ENCODE measurements at regions not wholly inside any gene's neighbourhood (a gene's known extent, or its start where the extent isn't known, plus 50 kb on each side); places are given as distances from the start of the nearest gene placed in this dataset.

DNA sequence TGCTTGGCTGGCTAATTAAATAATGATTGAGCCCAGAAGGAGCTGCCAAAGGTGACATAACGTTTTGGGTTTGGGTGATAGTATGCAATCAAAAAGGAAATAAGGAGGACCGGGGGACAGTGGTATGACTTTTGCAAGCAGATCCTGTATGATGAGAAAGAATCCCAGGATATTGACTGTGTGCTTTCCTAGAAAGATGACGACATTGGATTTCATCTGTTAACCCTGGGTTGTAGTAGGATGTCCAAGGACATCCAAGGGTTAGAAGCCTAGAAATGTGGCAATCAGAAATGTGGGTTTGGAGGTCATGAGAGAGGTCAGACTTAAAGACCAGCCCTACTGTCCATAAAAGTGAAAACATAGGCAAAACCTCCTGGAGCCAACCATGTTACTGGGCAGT, 50.3 kb upstream of the HMHB1 start:
- DNase-seq: no peak

DNA sequence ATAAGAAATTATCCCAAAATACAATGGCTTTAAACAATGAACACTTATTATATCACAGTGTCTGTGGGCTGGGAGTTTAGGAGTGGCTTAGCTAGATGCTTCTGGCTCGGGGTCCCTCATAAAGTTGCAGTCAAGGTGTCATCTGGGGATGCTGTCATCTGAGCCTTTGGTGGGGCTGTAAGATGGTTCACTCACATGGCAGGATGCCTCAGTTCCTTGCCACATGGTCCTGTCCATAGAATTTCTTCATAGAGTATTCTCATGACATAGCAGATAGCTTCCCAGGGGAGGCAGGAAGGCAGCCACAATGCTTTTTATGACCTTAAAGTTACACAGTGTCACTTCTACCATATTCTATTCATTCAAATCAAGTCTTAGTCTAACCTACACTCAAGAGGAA, 51.2 kb upstream of the HMHB1 start:
- DNase-seq: no peak

DNA sequence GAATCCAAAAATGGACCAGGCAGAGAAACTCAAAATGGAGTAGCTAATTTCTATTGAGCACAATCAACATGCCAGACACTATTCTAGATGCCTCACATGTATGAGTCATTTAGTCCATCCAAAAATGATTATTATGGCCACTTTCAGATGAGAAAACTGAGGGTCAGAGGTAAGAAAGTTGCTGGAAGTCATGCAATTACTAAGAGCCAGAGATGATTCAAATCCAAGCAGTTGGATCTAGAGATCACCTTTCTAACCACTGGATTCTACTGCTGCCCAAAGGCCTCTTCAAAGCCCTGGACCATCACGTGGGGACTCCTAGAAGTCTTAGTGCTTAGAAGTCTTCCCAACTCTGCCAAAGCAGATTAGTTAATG, 51.8 kb upstream of the HMHB1 start:
- DNase-seq: no peak

DNA sequence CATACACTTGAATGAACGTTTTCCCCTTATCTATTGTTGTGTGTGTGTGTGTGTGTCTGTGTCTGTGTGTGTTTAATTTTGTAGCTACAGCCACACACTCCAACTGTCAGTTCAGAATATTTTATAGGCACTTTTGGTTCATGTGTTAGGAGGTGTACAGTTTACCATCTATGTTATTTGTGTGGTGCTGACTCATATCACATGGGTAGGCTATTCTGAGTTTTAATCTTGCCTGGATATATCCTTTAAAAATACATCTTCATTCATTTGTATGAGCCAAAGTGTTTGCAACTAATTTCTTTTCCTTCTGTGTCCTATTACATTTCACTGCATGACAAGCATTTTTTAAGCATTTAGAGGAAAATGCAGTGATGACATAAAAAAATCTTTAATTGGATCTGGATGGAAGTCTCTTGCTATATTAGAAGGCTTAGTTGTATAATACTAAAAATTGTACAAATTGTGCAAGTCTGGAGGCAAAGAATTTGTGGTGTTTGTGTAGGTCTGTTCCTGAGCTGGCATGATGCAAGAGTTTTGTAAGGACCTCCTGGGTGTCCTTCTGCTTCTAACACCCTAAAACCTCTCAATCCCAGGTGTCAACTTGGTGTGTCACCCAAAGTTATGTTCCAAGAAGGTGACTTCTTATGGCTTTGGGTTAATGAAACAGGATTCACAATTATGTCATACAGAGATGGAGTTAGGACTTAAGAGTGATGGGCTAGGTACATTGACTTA, 52.4 kb upstream of the HMHB1 start:
- DNase-seq: no peak

DNA sequence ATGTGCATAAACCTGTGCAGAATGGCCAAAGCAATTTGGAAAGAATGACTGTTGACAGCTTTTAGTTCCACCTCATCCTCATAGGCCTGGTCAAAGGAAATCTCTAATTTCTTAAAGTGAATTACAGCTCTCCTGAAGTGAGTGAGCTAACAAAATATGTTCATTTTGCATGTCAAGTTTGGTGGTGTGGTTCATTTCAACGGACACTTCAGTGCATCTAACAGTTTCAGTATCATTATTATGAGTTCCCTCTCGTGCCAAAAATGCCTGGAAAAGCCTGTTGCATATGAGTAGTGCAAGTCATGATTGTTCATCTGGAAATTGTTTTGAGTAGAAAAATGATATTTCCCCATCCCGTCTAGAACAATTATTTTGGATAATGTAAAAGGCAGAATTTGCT, 53.2 kb upstream of the HMHB1 start:
- DNase-seq: no peak

DNA sequence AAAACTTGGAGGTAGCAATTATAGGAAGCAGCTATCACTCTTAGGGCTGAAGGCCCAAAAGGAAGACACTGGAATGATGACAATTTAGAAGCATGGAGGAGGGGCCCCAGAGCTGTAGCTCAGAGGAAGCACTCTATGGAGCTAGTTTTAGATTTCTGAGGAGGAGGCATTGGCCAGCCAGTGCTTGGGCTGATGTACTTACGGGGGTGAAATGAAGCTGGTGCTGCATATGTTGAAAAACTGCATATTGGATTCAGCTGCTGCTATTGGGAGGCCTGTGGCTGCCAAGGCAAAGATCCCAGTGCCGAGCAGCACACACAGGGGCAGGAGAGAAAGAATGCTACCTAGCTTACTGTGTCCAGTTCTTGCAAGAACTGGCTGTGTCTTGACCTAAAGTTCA, 53.9 kb upstream of the HMHB1 start:
- no peak for DNase-seq

DNA sequence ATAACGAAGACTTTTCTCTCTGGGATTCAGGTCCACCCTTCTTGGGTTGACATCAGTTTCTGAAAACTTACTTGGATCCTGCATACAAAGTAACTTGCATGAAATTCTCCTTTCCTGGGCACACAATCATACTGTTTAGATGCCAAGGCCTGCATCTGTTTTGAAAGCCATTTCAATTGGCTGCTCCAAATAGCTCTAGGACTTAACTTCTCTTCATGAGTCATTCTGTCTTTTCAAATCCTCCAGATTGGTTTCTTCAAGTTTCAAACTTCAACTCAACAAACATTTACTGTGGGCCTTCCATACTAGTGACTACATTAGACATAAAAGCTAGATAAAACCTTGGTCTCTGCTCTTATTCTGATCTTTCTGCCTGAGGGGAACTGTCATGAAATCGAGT, 54.8 kb upstream of the HMHB1 start:
- DNase-seq: no peak

DNA sequence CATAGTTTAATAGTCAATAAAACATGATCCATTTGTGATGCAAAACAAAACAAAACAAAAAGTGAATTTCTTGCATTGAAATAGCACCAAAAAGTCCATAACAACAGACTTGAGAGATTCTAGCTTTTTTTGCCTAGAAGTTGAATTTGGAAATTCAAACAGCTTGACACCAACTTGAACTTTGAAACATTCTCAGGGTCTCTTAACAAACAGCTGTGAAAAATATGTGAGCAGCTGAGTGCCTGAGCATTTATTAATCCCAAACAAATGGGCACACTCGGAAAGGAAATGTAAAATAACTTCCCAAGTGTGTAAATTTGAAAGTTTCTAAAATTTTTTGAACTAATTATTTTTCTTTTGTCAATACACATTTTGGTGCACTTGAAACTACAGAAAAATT, 56.0 kb upstream of the HMHB1 start:
- no peak for DNase-seq

DNA sequence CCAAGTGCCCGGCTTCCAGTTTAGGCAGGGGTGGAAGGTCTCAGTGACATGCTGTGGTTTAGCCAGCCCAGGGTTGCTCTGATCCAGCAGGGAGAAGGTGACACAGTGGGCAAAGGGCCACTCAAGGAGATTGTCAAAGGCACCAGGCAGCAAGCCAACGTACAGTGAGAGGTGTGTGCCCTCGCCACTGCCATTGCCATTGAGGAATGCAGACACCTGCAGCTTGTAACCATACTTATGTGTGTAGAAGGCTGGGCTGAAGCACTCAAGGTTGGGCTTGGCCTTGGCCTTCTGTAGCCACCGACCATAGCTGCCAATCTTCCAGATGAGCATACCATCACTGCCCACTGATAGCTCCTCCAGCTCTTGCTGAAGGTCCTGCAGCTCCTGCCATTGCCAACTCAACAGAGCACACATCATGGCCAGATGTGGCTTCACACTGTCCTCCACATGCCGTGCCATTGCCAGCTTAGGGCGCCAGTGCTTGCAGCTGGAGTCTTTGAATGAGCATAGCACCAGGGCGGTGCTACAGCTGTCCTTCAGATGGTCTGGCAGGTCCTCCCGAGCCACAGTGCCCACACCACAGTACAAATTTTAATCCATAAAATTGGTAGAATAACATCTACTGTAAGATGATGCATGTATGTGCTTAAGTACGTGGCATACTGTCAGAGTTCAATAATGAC, 59.7 kb upstream of the HMHB1 start:
- no peak for DNase-seq

DNA sequence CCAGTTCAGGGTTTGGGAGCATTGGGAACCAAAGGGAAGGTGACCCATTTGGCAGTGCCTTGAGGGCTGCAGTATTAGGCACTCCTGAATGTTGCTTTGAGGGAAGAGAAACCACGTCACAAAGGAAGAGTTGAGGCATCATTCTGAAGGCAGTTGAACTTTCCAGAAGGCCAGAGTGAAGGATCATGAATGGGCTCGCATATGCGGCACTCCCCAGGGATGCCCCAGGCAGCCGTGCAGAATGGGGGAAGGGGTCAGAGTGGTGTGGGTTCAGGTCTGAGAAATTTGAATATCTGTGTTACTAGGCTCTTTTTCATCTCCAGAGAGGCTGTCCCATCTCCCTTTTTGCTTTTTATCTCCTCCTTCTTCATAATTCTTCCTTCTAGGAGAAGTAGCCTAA, 60.6 kb upstream of the HMHB1 start:
- DNase-seq: no peak

DNA sequence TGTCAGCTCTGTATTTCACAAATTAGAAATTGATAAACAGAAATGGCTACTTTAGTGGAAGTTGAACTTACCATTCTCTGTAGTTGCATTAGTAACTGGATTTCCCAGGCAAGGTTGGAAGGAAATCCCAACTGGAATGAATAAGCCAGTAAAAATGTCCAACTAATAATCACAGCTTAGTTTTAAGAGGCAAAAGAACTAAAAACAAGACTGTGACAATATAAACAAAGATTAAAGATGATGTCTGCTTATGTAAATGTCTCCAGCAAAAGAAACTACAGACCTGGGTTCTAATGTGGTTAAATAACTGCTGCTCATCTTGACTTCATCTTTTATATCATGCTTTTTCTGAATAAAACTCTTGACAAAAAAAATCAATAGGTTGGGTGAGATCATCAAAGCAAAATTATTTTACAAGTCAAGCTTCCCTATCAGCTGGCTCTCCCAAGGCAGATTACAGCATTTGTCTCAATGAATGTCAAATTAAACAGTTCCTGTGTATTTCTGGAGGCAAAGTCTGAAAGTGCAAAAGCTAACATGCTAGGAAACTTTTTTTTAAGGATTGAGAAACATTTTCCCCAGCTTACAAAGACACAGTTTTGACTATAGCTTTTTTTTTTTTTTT, 62.3 kb upstream of the HMHB1 start:
- DNase-seq: no peak

DNA sequence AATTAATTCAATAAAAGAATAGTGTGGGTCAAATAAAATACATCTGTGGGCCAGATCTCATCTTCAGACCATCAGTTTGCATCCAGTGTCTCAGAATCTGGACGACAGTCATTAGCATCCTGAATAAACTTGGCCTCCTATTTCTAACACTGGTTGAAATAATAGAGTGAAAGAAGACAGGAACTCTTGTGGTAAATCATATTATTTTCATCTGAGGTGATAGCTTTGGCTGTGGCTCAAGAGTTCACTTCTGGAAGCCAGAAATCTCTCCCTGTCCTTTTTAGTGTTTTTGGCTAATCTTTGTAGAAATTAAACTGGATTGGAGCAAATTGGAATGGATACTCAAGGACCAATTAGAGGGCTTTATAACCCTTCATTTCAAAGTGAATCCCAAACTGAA, 63.4 kb upstream of the HMHB1 start:
- DNase-seq: no peak

DNA sequence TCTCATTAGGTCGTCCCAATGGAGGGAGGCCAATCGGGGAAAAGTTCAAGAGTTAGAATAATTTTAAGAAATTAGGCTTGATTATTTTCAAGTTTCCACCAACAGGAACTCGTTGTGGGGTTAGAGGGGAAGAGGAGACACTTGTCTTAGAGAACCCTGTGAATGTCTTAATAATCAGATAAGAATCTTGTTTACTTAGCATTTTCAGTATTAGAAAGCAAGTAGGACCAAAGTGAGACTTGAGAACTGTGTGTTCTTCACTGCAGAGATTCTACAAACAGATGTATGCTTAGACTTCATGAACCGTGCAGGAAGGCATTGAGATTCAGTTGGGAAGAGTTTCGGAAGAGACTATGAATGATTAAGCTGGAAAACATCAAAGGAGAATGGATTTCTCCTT, 69.0 kb upstream of the HMHB1 start:
- DNase-seq: no peak

DNA sequence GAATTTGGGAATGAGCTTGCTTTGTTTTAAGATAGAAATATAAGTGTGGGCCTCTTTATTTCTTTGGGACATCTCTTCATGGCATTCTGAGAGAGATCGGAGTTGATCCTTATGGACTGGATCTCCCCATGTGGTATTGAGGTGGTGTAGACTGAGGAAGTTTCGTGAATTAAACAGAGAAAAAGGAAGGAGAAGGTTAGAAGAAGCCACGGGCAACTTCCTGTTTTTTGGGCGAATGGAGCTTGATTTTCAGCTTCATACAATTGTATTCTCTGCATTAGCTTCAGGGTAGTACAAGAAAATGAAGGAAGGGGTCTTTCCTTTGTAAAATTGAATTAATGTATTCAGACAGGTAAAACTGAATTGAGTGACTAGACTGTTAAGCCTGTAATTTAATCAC, 70.5 kb upstream of the HMHB1 start:
- DNase-seq: no peak

DNA sequence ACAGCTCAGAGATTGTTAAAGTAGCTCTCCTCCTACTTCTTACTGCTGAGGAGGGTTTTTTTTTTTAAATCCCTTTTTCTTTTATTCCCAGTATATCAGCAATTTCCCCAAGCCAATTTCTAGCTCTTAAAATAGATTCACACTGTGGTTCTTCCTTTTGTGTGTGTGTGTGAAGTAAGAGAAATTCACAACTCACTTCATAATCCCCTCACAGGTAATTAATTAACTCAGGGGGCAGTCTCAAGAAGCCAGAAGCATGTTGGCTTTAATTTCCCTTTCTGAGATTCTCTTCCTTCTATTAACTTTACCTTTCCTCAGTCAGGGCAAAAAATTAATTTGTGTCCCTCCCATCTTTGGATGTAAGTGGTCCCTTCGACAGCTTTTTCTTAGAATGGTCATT, 71.0 kb upstream of the HMHB1 start:
- DNase-seq: no peak

DNA sequence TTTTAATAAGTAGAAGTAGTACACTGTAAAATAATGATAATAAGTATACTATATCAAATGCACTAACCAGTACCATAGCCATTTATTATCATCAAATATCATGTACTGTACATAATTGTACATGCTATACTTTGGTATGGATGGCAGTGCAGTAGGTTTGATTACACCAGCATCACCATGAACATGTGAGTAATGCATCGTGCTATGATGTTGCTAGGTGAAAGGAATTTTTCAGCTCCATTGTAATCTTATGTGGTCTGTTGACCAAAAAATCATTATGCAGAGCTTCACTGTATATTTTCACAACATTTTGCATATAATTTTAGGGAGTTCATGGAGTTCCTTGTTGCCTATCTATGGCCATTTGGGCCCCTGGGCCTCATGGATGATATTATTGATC, 72.2 kb upstream of the HMHB1 start:
- no peak for DNase-seq

DNA sequence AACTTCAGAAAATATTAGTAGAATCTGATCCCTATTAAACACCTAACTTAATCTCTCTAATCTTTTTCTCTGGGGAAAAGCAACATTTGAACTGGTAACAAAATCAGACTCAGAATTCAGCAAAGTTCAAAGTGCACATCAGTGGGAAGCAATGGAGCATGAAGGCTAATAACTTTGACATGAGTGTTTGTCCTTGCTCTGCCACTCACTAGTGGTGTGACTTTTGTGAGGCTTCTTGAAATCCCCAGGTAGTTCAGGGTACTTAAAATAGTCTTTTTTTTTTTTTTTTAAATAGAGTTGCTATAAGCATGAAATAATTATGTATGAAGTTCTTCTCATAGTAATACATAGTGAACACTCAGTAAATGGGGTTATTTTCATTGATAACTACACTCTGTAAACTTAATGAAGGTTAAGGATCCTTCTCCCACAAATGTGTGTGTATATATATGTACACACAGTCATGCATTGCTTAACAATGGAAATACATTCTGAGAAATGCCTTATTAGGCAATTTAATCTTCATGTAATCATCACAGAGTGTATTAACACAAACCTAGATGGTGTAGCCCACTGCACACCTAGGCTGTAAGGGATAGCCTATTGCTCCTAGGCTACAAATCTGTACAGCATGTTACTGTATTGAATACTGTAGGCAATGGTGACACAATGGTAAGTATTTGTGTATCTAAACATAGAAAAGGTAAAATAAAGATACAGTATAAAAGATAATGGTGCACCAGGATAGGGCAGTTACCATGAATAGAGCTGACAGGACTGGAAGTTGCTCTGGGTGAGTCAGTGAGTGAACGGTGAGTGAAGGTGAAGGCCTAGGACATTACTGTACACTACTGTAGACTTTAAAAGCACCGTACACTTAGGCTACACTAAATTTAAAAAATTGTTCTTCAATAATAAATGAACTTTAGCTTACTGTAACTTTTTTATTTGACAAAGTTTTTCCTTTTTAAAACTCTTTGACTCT, 73.3 kb upstream of the HMHB1 start:
- DNase-seq: no peak

DNA sequence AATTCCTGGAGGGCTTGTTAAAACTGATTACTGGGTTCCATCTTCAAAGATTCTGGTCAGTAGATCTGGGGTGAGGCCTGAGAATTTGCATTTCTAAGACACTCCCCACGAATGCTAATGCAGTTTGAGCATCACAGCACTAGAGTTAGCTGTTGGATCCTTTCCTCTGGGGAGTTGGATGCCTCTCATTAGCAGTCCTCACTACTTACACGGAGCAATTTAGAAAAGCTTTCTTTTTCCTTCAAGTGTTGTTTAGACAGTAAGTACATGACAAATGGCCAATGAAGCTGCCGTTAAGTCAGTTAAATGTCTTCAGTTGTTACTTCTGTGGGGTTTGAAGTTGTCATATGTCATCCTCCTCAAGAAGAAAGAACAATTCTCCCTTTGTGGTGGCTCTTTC, 74.9 kb upstream of the HMHB1 start:
- DNase-seq: no peak

DNA sequence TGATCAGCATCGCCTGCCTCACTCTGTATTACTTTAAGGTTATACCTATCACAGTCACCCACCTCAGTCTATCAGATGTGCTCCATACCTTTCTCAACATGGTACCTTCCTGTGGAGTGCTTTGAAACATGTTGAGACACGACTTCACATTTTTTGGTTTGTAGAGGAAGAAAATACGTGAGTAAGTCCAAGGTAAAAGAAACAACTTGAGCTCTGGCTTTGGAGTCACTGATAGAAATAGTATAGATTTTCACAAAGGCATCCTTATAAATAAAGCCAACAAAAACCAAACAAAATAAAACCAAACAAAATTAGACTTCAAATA, 77.5 kb upstream of the HMHB1 start:
- DNase-seq: no peak

DNA sequence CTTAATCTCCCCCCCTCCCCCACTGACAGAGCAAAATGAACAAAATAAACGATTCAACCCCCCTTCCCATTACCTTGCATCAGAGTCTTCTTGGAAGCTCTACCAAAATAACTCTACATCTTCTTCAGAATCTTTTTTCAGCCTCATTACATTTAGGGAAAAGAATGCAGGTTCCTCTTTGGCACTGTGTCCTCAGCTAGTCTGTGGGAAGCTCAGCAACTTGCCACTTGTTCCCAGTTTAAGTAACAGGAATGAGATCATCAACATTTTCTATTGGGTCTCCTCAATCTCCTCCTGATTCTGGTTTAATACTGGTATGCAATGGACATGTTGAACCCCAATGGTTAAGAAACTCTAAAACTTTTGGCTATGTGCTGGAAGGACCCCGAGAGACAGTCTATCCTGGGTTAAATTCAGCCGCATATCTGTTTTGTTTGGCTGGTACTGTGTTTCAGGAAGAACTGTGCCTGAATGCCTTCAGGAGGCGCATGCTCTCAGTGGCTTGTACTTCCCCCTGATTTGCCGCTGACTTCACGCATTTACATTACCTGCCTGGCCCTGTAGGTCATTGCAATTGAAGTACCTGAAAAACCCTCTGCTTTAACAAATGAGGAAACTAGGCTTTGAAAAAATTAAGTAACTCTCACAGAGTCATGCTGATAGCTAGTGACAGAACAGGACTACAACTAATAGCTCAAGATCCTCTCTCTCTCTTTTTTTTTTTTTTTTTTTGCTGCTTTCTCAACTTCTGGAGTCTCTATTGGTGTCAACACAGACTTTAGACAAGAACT, 78.1 kb upstream of the HMHB1 start:
- no peak for DNase-seq

DNA sequence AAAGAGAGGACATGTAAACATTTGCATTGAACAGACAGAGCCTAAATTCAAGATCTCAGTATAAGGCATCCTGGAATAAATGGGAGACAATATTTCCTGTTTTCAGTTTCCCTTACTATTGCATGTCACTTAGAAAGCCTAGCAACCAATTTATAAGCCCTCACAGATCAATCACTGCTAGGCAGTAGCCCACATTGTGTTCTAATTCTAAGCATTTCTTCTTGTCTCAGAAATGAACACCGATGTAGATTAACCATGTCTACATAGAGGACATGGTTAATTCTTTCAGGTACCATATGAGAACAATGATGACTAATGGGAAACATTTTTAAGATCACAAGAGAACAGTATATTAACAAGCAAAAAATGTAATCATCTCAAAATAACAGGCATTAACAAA, 79.6 kb upstream of the HMHB1 start:
- DNase-seq: no peak

DNA sequence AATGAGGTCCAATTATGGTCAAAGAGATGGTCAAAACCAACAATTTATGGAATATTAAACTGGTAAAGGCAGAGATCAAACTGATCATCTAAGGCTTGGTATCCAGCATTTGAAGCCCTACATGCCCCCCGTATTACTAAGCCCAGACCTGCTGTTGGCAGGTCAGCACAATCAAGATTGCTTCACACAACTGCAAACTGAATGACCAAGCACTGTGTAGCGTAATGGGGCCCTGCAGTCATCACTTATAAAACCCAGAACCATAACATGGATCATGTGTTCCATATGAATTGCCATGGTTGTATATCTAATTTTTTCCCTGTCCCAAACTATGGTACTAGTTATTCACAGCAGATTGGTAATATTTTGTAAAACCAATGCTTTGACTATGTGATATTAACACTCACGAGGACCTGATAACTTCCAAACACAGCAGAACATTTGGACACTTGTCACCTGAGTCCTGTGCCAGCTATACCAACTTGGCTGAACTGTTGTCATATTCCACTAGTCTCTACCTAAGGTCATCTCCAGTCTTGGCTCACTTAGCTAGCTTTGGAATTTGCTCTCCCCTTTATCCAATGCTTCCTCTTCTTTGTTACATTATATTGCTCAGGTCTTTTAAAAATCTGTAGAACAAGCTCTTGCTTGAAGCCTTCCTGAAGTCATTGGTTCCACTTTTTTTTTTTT, 81.7 kb upstream of the HMHB1 start:
- no peak for DNase-seq

Measured in NK-92 treated with Interleukin-12 subunit alpha and Interleukin-12 subunit beta, amount 100 ng/mL, for 24 hours (cell line).